Endothelial cell of umbilical vein (primary cell): ENCODE measurements at regions not wholly inside any gene's neighbourhood (a gene's known extent, or its start where the extent isn't known, plus 50 kb on each side); places are given as distances from the start of the nearest gene placed in this dataset.

Experiments used
- EZH2 ChIP-seq: IDR thresholded peaks from 2 replicates; pipeline ENCODE4 v1.6.1; 2012; ENCODE audit warnings: borderline replicate concordance, low read depth, mild to moderate bottlenecking, moderate library complexity, low read length, inconsistent platforms; ENCODE audit not compliant: severe bottlenecking
- FOS ChIP-seq: IDR thresholded peaks from 2 replicates; pipeline ENCODE4 v1.6.1; 2011; ENCODE audit warnings: mild to moderate bottlenecking, low read length, moderate library complexity, borderline replicate concordance; ENCODE audit not compliant: insufficient read depth
- GATA2 ChIP-seq: IDR thresholded peaks from 2 replicates; pipeline ENCODE4 v1.7.0; 2011; ENCODE audit warnings: low read depth, mild to moderate bottlenecking, moderate library complexity, mixed read lengths, low read length; ENCODE audit not compliant: insufficient read length, insufficient read depth
- POLR2A ChIP-seq: IDR thresholded peaks from 2 replicates; pipeline ENCODE4 v1.6.1; 2012; ENCODE audit warnings: low read depth, mild to moderate bottlenecking, control low read depth, low read length
- POLR2AphosphoS5 ChIP-seq: IDR thresholded peaks from 2 replicates; pipeline ENCODE4 v1.6.1; 2012; ENCODE audit warnings: low read depth, mild to moderate bottlenecking, control low read depth, low read length, moderate library complexity; ENCODE audit not compliant: insufficient read depth
- TF ChIP-seq, protein P1 (sequence below), 2 donors: IDR thresholded peaks; 1 replicate in 1 of 2; 2 replicates in 1 of 2; pipeline ENCODE4 v1.5.1; 2011; ENCODE audit warnings: low read length in 2 of 2, mild to moderate bottlenecking in 2 of 2, moderate library complexity in 2 of 2, control low read depth in 1 of 2, inconsistent platforms in 1 of 2, low read depth in 1 of 2; ENCODE audit not compliant: insufficient read depth in 1 of 2; ENCODE audit errors: extremely low read depth in 1 of 2
- TF ChIP-seq, protein P2 (sequence below): IDR thresholded peaks from 2 replicates; pipeline ENCODE4 v1.6.1; 2011; ENCODE audit not compliant: insufficient read depth, insufficient read length

DNA sequence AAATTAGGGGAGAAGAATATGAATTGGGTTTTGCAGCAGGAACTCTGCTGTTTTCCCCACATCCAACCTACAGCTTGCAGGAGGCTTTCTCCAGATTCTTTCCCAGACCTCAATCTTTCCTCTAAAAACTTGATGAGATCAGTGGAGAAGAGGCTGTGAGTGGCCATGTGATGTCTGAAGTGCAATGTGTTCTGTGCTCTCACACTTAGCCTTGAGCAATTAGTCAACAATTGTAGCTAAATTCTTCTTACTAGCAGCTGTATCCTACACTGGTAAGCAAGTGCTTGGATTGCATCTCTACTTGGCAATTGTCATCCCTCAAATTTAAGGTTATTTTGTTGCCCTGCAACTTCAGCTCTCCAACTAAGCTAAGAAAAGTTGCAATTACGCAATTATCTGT lies 807.3 kb upstream of the RGS18 start:
- no peak for TF ChIP-seq POLR2A
- no peak for TF ChIP-seq EZH2
- TF ChIP-seq, protein P1, sequence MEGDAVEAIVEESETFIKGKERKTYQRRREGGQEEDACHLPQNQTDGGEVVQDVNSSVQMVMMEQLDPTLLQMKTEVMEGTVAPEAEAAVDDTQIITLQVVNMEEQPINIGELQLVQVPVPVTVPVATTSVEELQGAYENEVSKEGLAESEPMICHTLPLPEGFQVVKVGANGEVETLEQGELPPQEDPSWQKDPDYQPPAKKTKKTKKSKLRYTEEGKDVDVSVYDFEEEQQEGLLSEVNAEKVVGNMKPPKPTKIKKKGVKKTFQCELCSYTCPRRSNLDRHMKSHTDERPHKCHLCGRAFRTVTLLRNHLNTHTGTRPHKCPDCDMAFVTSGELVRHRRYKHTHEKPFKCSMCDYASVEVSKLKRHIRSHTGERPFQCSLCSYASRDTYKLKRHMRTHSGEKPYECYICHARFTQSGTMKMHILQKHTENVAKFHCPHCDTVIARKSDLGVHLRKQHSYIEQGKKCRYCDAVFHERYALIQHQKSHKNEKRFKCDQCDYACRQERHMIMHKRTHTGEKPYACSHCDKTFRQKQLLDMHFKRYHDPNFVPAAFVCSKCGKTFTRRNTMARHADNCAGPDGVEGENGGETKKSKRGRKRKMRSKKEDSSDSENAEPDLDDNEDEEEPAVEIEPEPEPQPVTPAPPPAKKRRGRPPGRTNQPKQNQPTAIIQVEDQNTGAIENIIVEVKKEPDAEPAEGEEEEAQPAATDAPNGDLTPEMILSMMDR (IDR thresholded peaks at IDR 0.05; ENCODE audit: extremely low read depth in 1 of 2, insufficient read depth in 1 of 2, low read depth in 1 of 2, low read length in 2 of 2) = no peak
- TF ChIP-seq, protein P2, sequence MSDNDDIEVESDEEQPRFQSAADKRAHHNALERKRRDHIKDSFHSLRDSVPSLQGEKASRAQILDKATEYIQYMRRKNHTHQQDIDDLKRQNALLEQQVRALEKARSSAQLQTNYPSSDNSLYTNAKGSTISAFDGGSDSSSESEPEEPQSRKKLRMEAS = no peak
- no peak for TF ChIP-seq POLR2AphosphoS5
- TF ChIP-seq GATA2 = no peak
- TF ChIP-seq FOS = no peak
